D721Med (cell line): ENCODE measurements at regions not wholly inside any gene's neighbourhood (a gene's known extent, or its start where the extent isn't known, plus 50 kb on each side); places are given as distances from the start of the nearest gene placed in this dataset.
"Not testable (repeated sequence)": the region's sequence is repeated elsewhere in the genome, so short reads cannot be mapped to it uniquely, and the experiment has no call there.

ENCODE experiments used
- DNase-seq: peaks from one replicate; pipeline ENCODE4 v3.0.0; 2011; ENCODE audit warnings: low spot score; ENCODE audit not compliant: insufficient read length
- FAIRE-seq: peaks from 2 replicates; lab custom pipeline; 2011; peaks lifted over from hg19 to GRCh38; lab: Jason Lieb, UNC
- CTCF ChIP-seq: IDR thresholded peaks from 2 replicates; pipeline ENCODE4 v1.5.1; 2012; ENCODE audit warnings: mild to moderate bottlenecking, control low read depth; ENCODE audit not compliant: insufficient read depth; ENCODE audit errors: missing control alignments

- no peak for DNase-seq
Measured at GRCh38 chr14:38951451-38951850, 151.6 kb downstream of the SEC23A start.

GRCh38 chr14:38950676-38951075, 152.4 kb downstream of the SEC23A start:
- FAIRE-seq (no peak), DNase-seq (no peak)
- TF ChIP-seq CTCF: no peak

More at GRCh38 chr14:38951451-38951850, 151.6 kb downstream of the SEC23A start:
- TF ChIP-seq CTCF: no peak
- no peak for FAIRE-seq

GRCh38 chr14:38948576-38948975, 154.5 kb downstream of the SEC23A start:
- no peak for TF ChIP-seq CTCF
- FAIRE-seq (no peak), DNase-seq (no peak)

GRCh38 chr14:38948171-38948570, 154.9 kb downstream of the SEC23A start:
- no peak for TF ChIP-seq CTCF
- FAIRE-seq (no peak), DNase-seq (no peak)

- FAIRE-seq (no peak), DNase-seq (no peak)
- TF ChIP-seq CTCF: no peak
Measured at GRCh38 chr14:38947343-38947742, 155.7 kb downstream of the SEC23A start.

GRCh38 chr14:38944691-38945090, 158.3 kb downstream of the SEC23A start:
- no peak for TF ChIP-seq CTCF
- DNase-seq: no peak
- FAIRE-seq: no peak

GRCh38 chr14:38941488-38941887, 161.5 kb downstream of the SEC23A start:
- no peak for TF ChIP-seq CTCF
- no peak for DNase-seq
- FAIRE-seq: no peak

- DNase-seq, FAIRE-seq: not testable (repeated sequence)
Measured at GRCh38 chr14:38932653-38933000, 170.4 kb downstream of the SEC23A start.
